ENCODE measurements at regions not wholly inside any gene's neighbourhood (a gene's known extent, or its start where the extent isn't known, plus 50 kb on each side); places are given as distances from the start of the nearest gene placed in this dataset.
A peak's percentile ranks its signal among the peaks of the same experiment; 100 is the strongest.
"Not testable (repeated sequence)": the region's sequence is repeated elsewhere in the genome, so short reads cannot be mapped to it uniquely, and the experiment has no call there.

GRCh38 chr7:361182-361581 is 71.2 kb downstream of the FOXL3 start:
- not testable (repeated sequence) for H3K9me3 ChIP-seq (replicated peaks); H3K4me3 ChIP-seq; H3K36me3 ChIP-seq; DNase-seq (ENCODE audit: low read depth in 1 of 2, low spot score in 2 of 2); H3K4me1 ChIP-seq (replicated peaks); H3K27ac ChIP-seq
- H3K27me3 ChIP-seq (replicated peaks) = peaks cover 22% of the 10 kb centered on the region

- no peak for DNase-seq (ENCODE audit: low read depth in 1 of 2, low spot score in 2 of 2)
- H3K4me3 ChIP-seq = no peak overlapping the region
- no peaks in the 10 kb centered on the region; the same call in 1 of the 2 replicates for H3K9me3 ChIP-seq (replicated peaks)
- H3K27me3 ChIP-seq (replicated peaks) = peaks cover 26% of the 10 kb centered on the region
- no peaks in the 10 kb centered on the region for H3K36me3 ChIP-seq
- H3K27ac ChIP-seq = no peak overlapping the region
- H3K4me1 ChIP-seq (replicated peaks) = peaks cover 6% of the 10 kb centered on the region
Observed at GRCh38 chr7:361680-362401, 71.9 kb downstream of the FOXL3 start.

- DNase-seq (ENCODE audit: low read depth in 1 of 2, low spot score in 2 of 2) = no peak
- no peak overlapping the region for H3K27ac ChIP-seq
- peaks cover 6% of the 10 kb centered on the region for H3K4me1 ChIP-seq (replicated peaks)
- peaks cover 27% of the 10 kb centered on the region for H3K27me3 ChIP-seq (replicated peaks)
- H3K36me3 ChIP-seq = no peaks in the 10 kb centered on the region
- H3K9me3 ChIP-seq (replicated peaks) = no peaks in the 10 kb centered on the region; the same call in 1 of the 2 replicates
- no peak overlapping the region for H3K4me3 ChIP-seq
Observed at GRCh38 chr7:362402-363096, 72.6 kb downstream of the FOXL3 start.

GRCh38 chr7:363626-364025 is 73.7 kb downstream of the FOXL3 start:
- H3K9me3 ChIP-seq (replicated peaks) = no peaks in the 10 kb centered on the region; the same call in 1 of the 2 replicates
- H3K36me3 ChIP-seq = no peaks in the 10 kb centered on the region
- no peak overlapping the region for H3K4me3 ChIP-seq
- DNase-seq (ENCODE audit: low read depth in 1 of 2, low spot score in 2 of 2) = no peak
- peaks cover 25% of the 10 kb centered on the region for H3K27me3 ChIP-seq (replicated peaks)
- no peak overlapping the region for H3K27ac ChIP-seq
- peaks cover 6% of the 10 kb centered on the region for H3K4me1 ChIP-seq (replicated peaks)

- peaks cover 18% of the 10 kb centered on the region for H3K27me3 ChIP-seq (replicated peaks)
- no peaks in the 10 kb centered on the region for H3K36me3 ChIP-seq
- peaks cover 6% of the 10 kb centered on the region for H3K4me1 ChIP-seq (replicated peaks)
- H3K9me3 ChIP-seq (replicated peaks) = no peaks in the 10 kb centered on the region
- no peak overlapping the region for H3K27ac ChIP-seq
- H3K4me3 ChIP-seq = no peak overlapping the region
- DNase-seq (ENCODE audit: low read depth in 1 of 2, low spot score in 2 of 2) = no peak
Observed at GRCh38 chr7:364536-364935, 74.6 kb downstream of the FOXL3 start.

GRCh38 chr7:365593-365992 is 75.6 kb downstream of the FOXL3 start:
- Histone ChIP-seq H3K27ac (no peak overlapping the region), H3K27me3 (replicated peaks) (peaks cover 10% of the 10 kb centered on the region), H3K36me3 (no peaks in the 10 kb centered on the region), H3K4me1 (replicated peaks) (peaks cover 6% of the 10 kb centered on the region), H3K9me3 (replicated peaks) (no peaks in the 10 kb centered on the region), H3K4me3 (no peak overlapping the region)
- DNase-seq (ENCODE audit: low read depth in 1 of 2, low spot score in 2 of 2) = no peak

- DNase-seq (ENCODE audit: low read depth in 1 of 2, low spot score in 2 of 2) = peak in 1 of 2 experiments; percentile 9
- no peaks in the 10 kb centered on the region for H3K36me3 ChIP-seq
- no peak overlapping the region for H3K4me3 ChIP-seq
- H3K27ac ChIP-seq = no peak overlapping the region
- peaks cover 10% of the 10 kb centered on the region for H3K27me3 ChIP-seq (replicated peaks)
- peaks cover 6% of the 10 kb centered on the region for H3K4me1 ChIP-seq (replicated peaks)
- H3K9me3 ChIP-seq (replicated peaks) = no peaks in the 10 kb centered on the region
Observed at GRCh38 chr7:366161-366803, 76.3 kb downstream of the FOXL3 start.

GRCh38 chr7:367351-367901 is 77.5 kb downstream of the FOXL3 start:
- Histone ChIP-seq H3K9me3 (replicated peaks) (no peaks in the 10 kb centered on the region), H3K4me1 (replicated peaks) (peaks cover 6% of the 10 kb centered on the region), H3K4me3 (no peak overlapping the region), H3K27me3 (replicated peaks) (peaks cover 6% of the 10 kb centered on the region; the same call in 1 of the 2 replicates), H3K36me3 (no peaks in the 10 kb centered on the region), H3K27ac (no peak overlapping the region)
- no peak for DNase-seq (ENCODE audit: low read depth in 1 of 2, low spot score in 2 of 2)

GRCh38 chr7:368651-369475 is 78.9 kb downstream of the FOXL3 start:
- H3K27ac ChIP-seq = no peak overlapping the region

GRCh38 chr7:369476-370258 is 79.7 kb downstream of the FOXL3 start:
- no peak for DNase-seq (ENCODE audit: low read depth in 1 of 2, low spot score in 2 of 2)
- H3K9me3 ChIP-seq (replicated peaks) = no peaks in the 10 kb centered on the region
- no peak overlapping the region for H3K4me3 ChIP-seq
- H3K27ac ChIP-seq = no peak overlapping the region
- no peaks in the 10 kb centered on the region for H3K36me3 ChIP-seq
- H3K4me1 ChIP-seq (replicated peaks) = peaks cover 6% of the 10 kb centered on the region
- peaks cover 6% of the 10 kb centered on the region; the same call in 1 of the 2 replicates for H3K27me3 ChIP-seq (replicated peaks)

More at GRCh38 chr7:368651-369475, 78.9 kb downstream of the FOXL3 start:
- DNase-seq (ENCODE audit: low read depth in 1 of 2, low spot score in 2 of 2) = no peak
- Histone ChIP-seq H3K27me3 (replicated peaks) (peaks cover 6% of the 10 kb centered on the region; the same call in 1 of the 2 replicates), H3K9me3 (replicated peaks) (no peaks in the 10 kb centered on the region), H3K36me3 (no peaks in the 10 kb centered on the region), H3K4me3 (no peak overlapping the region), H3K4me1 (replicated peaks) (peaks cover 6% of the 10 kb centered on the region)

GRCh38 chr7:370259-370625 is 80.3 kb downstream of the FOXL3 start:
- H3K36me3 ChIP-seq = no peaks in the 10 kb centered on the region
- no peak overlapping the region for H3K4me3 ChIP-seq
- peaks cover 6% of the 10 kb centered on the region; the same call in 1 of the 2 replicates for H3K27me3 ChIP-seq (replicated peaks)
- H3K9me3 ChIP-seq (replicated peaks) = no peaks in the 10 kb centered on the region
- no peak for DNase-seq (ENCODE audit: low read depth in 1 of 2, low spot score in 2 of 2)
- no peak overlapping the region for H3K27ac ChIP-seq
- peaks cover 6% of the 10 kb centered on the region for H3K4me1 ChIP-seq (replicated peaks)

- no peak overlapping the region for H3K27ac ChIP-seq
- DNase-seq (ENCODE audit: low read depth in 1 of 2, low spot score in 2 of 2) = no peak
- no peak overlapping the region for H3K4me3 ChIP-seq
Observed at GRCh38 chr7:370775-371118, 80.8 kb downstream of the FOXL3 start.

More at GRCh38 chr7:370775-371118, 80.8 kb downstream of the FOXL3 start:
- H3K27me3 ChIP-seq (replicated peaks) = peaks cover 6% of the 10 kb centered on the region; the same call in 1 of the 2 replicates
- H3K36me3 ChIP-seq = no peaks in the 10 kb centered on the region
- H3K9me3 ChIP-seq (replicated peaks) = no peaks in the 10 kb centered on the region
- H3K4me1 ChIP-seq (replicated peaks) = peaks cover 6% of the 10 kb centered on the region
